ENCODE measurements at regions not wholly inside any gene's neighbourhood (a gene's known extent, or its start where the extent isn't known, plus 50 kb on each side); places are given as distances from the start of the nearest gene placed in this dataset.

- no peaks in the 10 kb centered on the region for H3K36me3 Mint-ChIP-seq
- Histone ChIP-seq H3K36me3 (no peaks in the 10 kb centered on the region), H3F3A (ENCODE audit: low read depth) (no peaks in the 10 kb centered on the region), H3K27ac (no peak overlapping the region), H3K79me2 (ENCODE audit: low read depth) (no peaks in the 10 kb centered on the region), H3K27me3 (no peaks in the 10 kb centered on the region), H3K4me1 (no peaks in the 10 kb centered on the region), H3K4me3 (no peak overlapping the region), H4K20me1 (ENCODE audit: low read depth) (no peaks in the 10 kb centered on the region), H2AFZ (replicated peaks) (no peak overlapping the region), H3K9me3 (ENCODE audit: low read depth) (peaks cover 4% of the 10 kb centered on the region), H3K9ac (no peak overlapping the region), H3K4me2 (no peak overlapping the region)
- H3K27me3 Mint-ChIP-seq (ENCODE audit: insufficient read depth, low read depth): no peaks in the 10 kb centered on the region
- no peak overlapping the region for H3K4me3 Mint-ChIP-seq
- no peak for DNase-seq (ENCODE audit: low spot score)
- peaks cover 30% of the 10 kb centered on the region for H3K9me3 Mint-ChIP-seq
- H3K4me1 Mint-ChIP-seq: peaks cover under 1% of the 10 kb centered on the region
- no peak overlapping the region for H3K27ac Mint-ChIP-seq
- TF ChIP-seq EZH2 (IDR thresholded peaks at IDR 0.05) (no peak), CTCF (IDR thresholded peaks at IDR 0.05) (no peak), EZH2phosphoT487 (IDR thresholded peaks at IDR 0.05) (no peak)
Observed at GRCh38 chr15:87374339-87374738, 882.2 kb downstream of the NTRK3 start.

GRCh38 chr15:87369269-87369668 lies 887.3 kb downstream of the NTRK3 start:
- no peak for DNase-seq (ENCODE audit: low spot score)
- H3K36me3 Mint-ChIP-seq: no peaks in the 10 kb centered on the region
- Histone ChIP-seq H3F3A (ENCODE audit: low read depth) (no peaks in the 10 kb centered on the region), H3K9me3 (ENCODE audit: low read depth) (no peaks in the 10 kb centered on the region), H3K4me1 (no peaks in the 10 kb centered on the region), H3K4me2 (no peak overlapping the region), H3K79me2 (ENCODE audit: low read depth) (no peaks in the 10 kb centered on the region), H4K20me1 (ENCODE audit: low read depth) (no peaks in the 10 kb centered on the region), H3K9ac (no peak overlapping the region), H3K36me3 (no peaks in the 10 kb centered on the region), H3K27me3 (no peaks in the 10 kb centered on the region), H3K4me3 (no peak overlapping the region), H2AFZ (replicated peaks) (no peak overlapping the region), H3K27ac (no peak overlapping the region)
- TF ChIP-seq EZH2 (IDR thresholded peaks at IDR 0.05): no peak
- TF ChIP-seq CTCF (IDR thresholded peaks at IDR 0.05): no peak
- no peak for TF ChIP-seq EZH2phosphoT487 (IDR thresholded peaks at IDR 0.05)
- peaks cover 13% of the 10 kb centered on the region for H3K9me3 Mint-ChIP-seq
- H3K4me1 Mint-ChIP-seq: peaks cover 16% of the 10 kb centered on the region
- H3K27ac Mint-ChIP-seq: no peak overlapping the region
- H3K4me3 Mint-ChIP-seq: no peak overlapping the region
- peaks cover 2% of the 10 kb centered on the region for H3K27me3 Mint-ChIP-seq (ENCODE audit: insufficient read depth, low read depth)

- Histone ChIP-seq H2AFZ (replicated peaks) (no peak overlapping the region), H3K9ac (no peak overlapping the region), H3K4me1 (no peaks in the 10 kb centered on the region), H3K4me3 (no peak overlapping the region), H3K36me3 (no peaks in the 10 kb centered on the region), H3K79me2 (ENCODE audit: low read depth) (no peaks in the 10 kb centered on the region), H3K9me3 (ENCODE audit: low read depth) (no peaks in the 10 kb centered on the region), H3K4me2 (no peak overlapping the region), H3F3A (ENCODE audit: low read depth) (no peaks in the 10 kb centered on the region), H3K27me3 (no peaks in the 10 kb centered on the region), H4K20me1 (ENCODE audit: low read depth) (no peaks in the 10 kb centered on the region), H3K27ac (no peak overlapping the region)
- TF ChIP-seq EZH2phosphoT487 (IDR thresholded peaks at IDR 0.05) (no peak), CTCF (IDR thresholded peaks at IDR 0.05) (no peak), EZH2 (IDR thresholded peaks at IDR 0.05) (no peak)
- peaks cover 2% of the 10 kb centered on the region for H3K27me3 Mint-ChIP-seq (ENCODE audit: insufficient read depth, low read depth)
- no peak overlapping the region for H3K27ac Mint-ChIP-seq
- peaks cover 16% of the 10 kb centered on the region for H3K4me1 Mint-ChIP-seq
- DNase-seq (ENCODE audit: low spot score): no peak
- H3K4me3 Mint-ChIP-seq: no peak overlapping the region
- peaks cover 8% of the 10 kb centered on the region for H3K9me3 Mint-ChIP-seq
- H3K36me3 Mint-ChIP-seq: no peaks in the 10 kb centered on the region
Observed at GRCh38 chr15:87368511-87368910, 888.0 kb downstream of the NTRK3 start.

All from neural progenitor cell (in vitro differentiated cells).